Activated naive CD8-positive, alpha-beta T cell (primary cell): ENCODE measurements at regions not wholly inside any gene's neighbourhood (a gene's known extent, or its start where the extent isn't known, plus 50 kb on each side); places are given as distances from the start of the nearest gene placed in this dataset.

Experiments used
- H3K27ac Mint-ChIP-seq: one replicate; pipeline ENCODE4 v1.8.0; 2021; ENCODE audit warnings: mixed read lengths
- H3K27me3 Mint-ChIP-seq: one replicate; pipeline ENCODE4 v1.8.0; 2021; ENCODE audit warnings: mixed read lengths
- H3K36me3 Mint-ChIP-seq: one replicate; pipeline ENCODE4 v1.8.0; 2021; ENCODE audit warnings: mixed read lengths
- H3K4me1 Mint-ChIP-seq: one replicate; pipeline ENCODE4 v1.8.0; 2021; ENCODE audit warnings: low read depth, mixed read lengths
- H3K4me3 Mint-ChIP-seq: one replicate; pipeline ENCODE4 v1.8.0; 2021; ENCODE audit warnings: mild to moderate bottlenecking, mixed read lengths
- H3K9me3 Mint-ChIP-seq: one replicate; pipeline ENCODE4 v1.8.0; 2021; ENCODE audit warnings: low read depth, mixed read lengths

GRCh38 chr9:87226896-87227295 lies 270.8 kb upstream of the DAPK1 start:
- Mint-ChIP-seq H3K27me3 (peaks cover 8% of the 10 kb centered on the region), H3K4me1 (no peaks in the 10 kb centered on the region), H3K4me3 (no peak overlapping the region), H3K36me3 (no peaks in the 10 kb centered on the region), H3K27ac (no peak overlapping the region), H3K9me3 (no peaks in the 10 kb centered on the region)

- Mint-ChIP-seq H3K27ac (no peak overlapping the region), H3K4me1 (no peaks in the 10 kb centered on the region), H3K27me3 (peaks cover 8% of the 10 kb centered on the region), H3K36me3 (no peaks in the 10 kb centered on the region), H3K9me3 (no peaks in the 10 kb centered on the region), H3K4me3 (no peak overlapping the region)
These were observed 270.2 kb upstream of the DAPK1 start for GRCh38 chr9:87227456-87227855.

GRCh38 chr9:87229108-87229507 lies 268.6 kb upstream of the DAPK1 start:
- Mint-ChIP-seq H3K4me3 (no peak overlapping the region), H3K9me3 (no peaks in the 10 kb centered on the region), H3K4me1 (no peaks in the 10 kb centered on the region), H3K36me3 (no peaks in the 10 kb centered on the region), H3K27ac (no peak overlapping the region), H3K27me3 (peaks cover 6% of the 10 kb centered on the region)

GRCh38 chr9:87233431-87233830 lies 264.2 kb upstream of the DAPK1 start:
- Mint-ChIP-seq H3K36me3 (no peaks in the 10 kb centered on the region), H3K9me3 (no peaks in the 10 kb centered on the region), H3K4me1 (no peaks in the 10 kb centered on the region), H3K4me3 (no peak overlapping the region), H3K27ac (no peak overlapping the region), H3K27me3 (no peaks in the 10 kb centered on the region)

- H3K4me1 Mint-ChIP-seq: no peaks in the 10 kb centered on the region
- no peaks in the 10 kb centered on the region for H3K9me3 Mint-ChIP-seq
- no peak overlapping the region for H3K27ac Mint-ChIP-seq
- H3K4me3 Mint-ChIP-seq: no peak overlapping the region
- no peaks in the 10 kb centered on the region for H3K36me3 Mint-ChIP-seq
- no peaks in the 10 kb centered on the region for H3K27me3 Mint-ChIP-seq
These were observed 263.7 kb upstream of the DAPK1 start for GRCh38 chr9:87233899-87234455.

GRCh38 chr9:87234854-87235253 lies 262.8 kb upstream of the DAPK1 start:
- H3K4me1 Mint-ChIP-seq: no peaks in the 10 kb centered on the region
- H3K36me3 Mint-ChIP-seq: no peaks in the 10 kb centered on the region
- no peaks in the 10 kb centered on the region for H3K9me3 Mint-ChIP-seq
- H3K27ac Mint-ChIP-seq: no peak overlapping the region
- no peaks in the 10 kb centered on the region for H3K27me3 Mint-ChIP-seq
- H3K4me3 Mint-ChIP-seq: no peak overlapping the region

- H3K4me3 Mint-ChIP-seq: no peak overlapping the region
- no peaks in the 10 kb centered on the region for H3K27me3 Mint-ChIP-seq
- H3K27ac Mint-ChIP-seq: no peak overlapping the region
- no peaks in the 10 kb centered on the region for H3K36me3 Mint-ChIP-seq
- no peaks in the 10 kb centered on the region for H3K9me3 Mint-ChIP-seq
- no peaks in the 10 kb centered on the region for H3K4me1 Mint-ChIP-seq
These were observed 261.1 kb upstream of the DAPK1 start for GRCh38 chr9:87236546-87236945.

GRCh38 chr9:87237336-87237735 lies 260.3 kb upstream of the DAPK1 start:
- no peaks in the 10 kb centered on the region for H3K27me3 Mint-ChIP-seq

GRCh38 chr9:87238545-87238944 lies 259.1 kb upstream of the DAPK1 start:
- no peaks in the 10 kb centered on the region for H3K27me3 Mint-ChIP-seq
- H3K9me3 Mint-ChIP-seq: no peaks in the 10 kb centered on the region
- no peak overlapping the region for H3K4me3 Mint-ChIP-seq
- H3K4me1 Mint-ChIP-seq: no peaks in the 10 kb centered on the region
- H3K27ac Mint-ChIP-seq: no peak overlapping the region
- no peaks in the 10 kb centered on the region for H3K36me3 Mint-ChIP-seq

More at GRCh38 chr9:87237336-87237735, 260.3 kb upstream of the DAPK1 start:
- Mint-ChIP-seq H3K36me3 (no peaks in the 10 kb centered on the region), H3K27ac (no peak overlapping the region), H3K9me3 (no peaks in the 10 kb centered on the region), H3K4me1 (no peaks in the 10 kb centered on the region), H3K4me3 (no peak overlapping the region)

GRCh38 chr9:87239312-87239711 lies 258.4 kb upstream of the DAPK1 start:
- no peaks in the 10 kb centered on the region for H3K36me3 Mint-ChIP-seq
- H3K27me3 Mint-ChIP-seq: peaks cover 1% of the 10 kb centered on the region
- no peak overlapping the region for H3K27ac Mint-ChIP-seq
- no peaks in the 10 kb centered on the region for H3K4me1 Mint-ChIP-seq
- H3K4me3 Mint-ChIP-seq: no peak overlapping the region
- H3K9me3 Mint-ChIP-seq: no peaks in the 10 kb centered on the region

GRCh38 chr9:87243602-87244001 lies 254.1 kb upstream of the DAPK1 start:
- Mint-ChIP-seq H3K27me3 (peaks cover 7% of the 10 kb centered on the region), H3K9me3 (no peaks in the 10 kb centered on the region), H3K4me3 (no peak overlapping the region), H3K36me3 (no peaks in the 10 kb centered on the region), H3K27ac (no peak overlapping the region), H3K4me1 (no peaks in the 10 kb centered on the region)

- Mint-ChIP-seq H3K4me3 (no peak overlapping the region), H3K4me1 (no peaks in the 10 kb centered on the region), H3K36me3 (no peaks in the 10 kb centered on the region), H3K27ac (no peak overlapping the region), H3K9me3 (no peaks in the 10 kb centered on the region), H3K27me3 (peaks cover 11% of the 10 kb centered on the region)
These were observed 252.4 kb upstream of the DAPK1 start for GRCh38 chr9:87245271-87245670.

GRCh38 chr9:87247097-87247496 lies 250.6 kb upstream of the DAPK1 start:
- H3K4me1 Mint-ChIP-seq: no peaks in the 10 kb centered on the region
- no peaks in the 10 kb centered on the region for H3K9me3 Mint-ChIP-seq
- no peaks in the 10 kb centered on the region for H3K36me3 Mint-ChIP-seq
- H3K27ac Mint-ChIP-seq: no peak overlapping the region
- peaks cover 12% of the 10 kb centered on the region for H3K27me3 Mint-ChIP-seq
- no peak overlapping the region for H3K4me3 Mint-ChIP-seq

- Mint-ChIP-seq H3K4me1 (no peaks in the 10 kb centered on the region), H3K27me3 (peaks cover 12% of the 10 kb centered on the region), H3K27ac (no peak overlapping the region), H3K36me3 (no peaks in the 10 kb centered on the region), H3K4me3 (no peak overlapping the region), H3K9me3 (no peaks in the 10 kb centered on the region)
These were observed 248.6 kb upstream of the DAPK1 start for GRCh38 chr9:87249029-87249428.

GRCh38 chr9:87250205-87250604 lies 247.5 kb upstream of the DAPK1 start:
- no peaks in the 10 kb centered on the region for H3K36me3 Mint-ChIP-seq
- H3K27ac Mint-ChIP-seq: no peak overlapping the region
- H3K4me3 Mint-ChIP-seq: no peak overlapping the region
- no peaks in the 10 kb centered on the region for H3K4me1 Mint-ChIP-seq
- H3K27me3 Mint-ChIP-seq: peaks cover 8% of the 10 kb centered on the region
- no peaks in the 10 kb centered on the region for H3K9me3 Mint-ChIP-seq

GRCh38 chr9:87255431-87256155 lies 242.1 kb upstream of the DAPK1 start:
- H3K27me3 Mint-ChIP-seq: peaks cover 6% of the 10 kb centered on the region
- no peak overlapping the region for H3K27ac Mint-ChIP-seq
- no peak overlapping the region for H3K4me3 Mint-ChIP-seq
- H3K36me3 Mint-ChIP-seq: no peaks in the 10 kb centered on the region
- no peaks in the 10 kb centered on the region for H3K4me1 Mint-ChIP-seq
- no peaks in the 10 kb centered on the region for H3K9me3 Mint-ChIP-seq
